Activated effector memory CD4-positive, alpha-beta T cell treated with Interleukin-2 at 50 U/mL for 16 hours (primary cell): ENCODE measurements at regions not wholly inside any gene's neighbourhood (a gene's known extent, or its start where the extent isn't known, plus 50 kb on each side); places are given as distances from the start of the nearest gene placed in this dataset.
"Not testable (repeated sequence)": the region's sequence is repeated elsewhere in the genome, so short reads cannot be mapped to it uniquely, and the experiment has no call there.

Experiments
- DNase-seq: peaks from one replicate; pipeline ENCODE4 v3.0.0-alpha.2; 2020

DNA sequence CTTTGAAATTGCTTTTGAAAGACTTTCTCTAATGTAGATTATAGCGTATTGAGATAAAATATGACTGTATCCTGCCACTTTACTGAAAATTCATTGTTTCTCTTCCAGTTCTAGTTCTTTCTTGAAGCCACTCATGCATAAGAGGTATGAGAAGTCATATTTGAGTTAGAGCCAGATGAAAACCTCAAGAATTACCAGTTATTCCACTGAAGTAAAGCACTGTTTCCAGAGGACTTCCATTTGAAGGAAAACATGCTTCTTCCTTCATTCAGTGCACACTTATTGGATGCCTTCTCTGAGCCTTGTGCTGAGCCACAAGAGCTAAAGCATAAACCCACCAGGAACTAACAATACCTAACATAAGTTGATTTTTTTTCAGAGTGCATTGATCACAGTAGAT lies 513.4 kb downstream of the ZNF385D start:
- DNase-seq, result no peak

DNA sequence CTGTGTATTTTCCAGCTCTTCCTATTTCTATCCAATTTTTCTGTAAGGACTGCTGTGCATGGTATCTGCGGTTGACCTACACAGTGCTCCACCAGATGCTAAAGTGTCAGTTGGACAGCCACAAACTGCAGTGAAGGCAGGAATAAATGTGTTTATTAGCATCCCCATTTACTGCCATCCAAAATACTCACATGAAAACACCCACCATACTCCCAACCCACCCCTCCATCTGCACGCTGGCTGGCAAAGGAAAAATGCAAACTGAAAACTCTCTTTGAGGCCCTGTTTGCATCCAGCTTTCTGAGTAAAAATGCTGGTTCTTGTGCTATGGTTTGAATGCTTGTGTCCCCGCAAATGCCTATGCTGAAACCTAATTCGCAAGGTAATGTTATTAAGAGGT lies 515.5 kb downstream of the ZNF385D start:
- DNase-seq, result no peak

DNA sequence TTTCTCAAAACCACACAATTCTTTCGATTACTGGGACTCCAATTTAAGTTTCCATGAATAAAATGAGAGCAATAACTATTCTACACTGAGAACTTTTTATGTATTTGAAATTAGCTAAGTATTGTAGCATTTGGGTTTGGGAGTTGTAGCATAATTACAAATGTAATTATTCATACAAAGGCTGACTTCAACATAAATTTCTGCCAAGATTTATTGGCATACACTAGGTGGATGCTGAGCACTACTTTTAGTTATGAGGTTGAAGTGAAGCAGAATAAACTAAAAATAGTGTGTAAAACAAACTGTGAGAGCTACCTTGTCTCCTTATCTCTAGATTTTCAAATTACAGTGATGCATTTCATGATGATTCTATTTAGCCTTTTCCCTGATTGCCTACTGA lies 516.1 kb downstream of the ZNF385D start:
- DNase-seq, result no peak

DNA sequence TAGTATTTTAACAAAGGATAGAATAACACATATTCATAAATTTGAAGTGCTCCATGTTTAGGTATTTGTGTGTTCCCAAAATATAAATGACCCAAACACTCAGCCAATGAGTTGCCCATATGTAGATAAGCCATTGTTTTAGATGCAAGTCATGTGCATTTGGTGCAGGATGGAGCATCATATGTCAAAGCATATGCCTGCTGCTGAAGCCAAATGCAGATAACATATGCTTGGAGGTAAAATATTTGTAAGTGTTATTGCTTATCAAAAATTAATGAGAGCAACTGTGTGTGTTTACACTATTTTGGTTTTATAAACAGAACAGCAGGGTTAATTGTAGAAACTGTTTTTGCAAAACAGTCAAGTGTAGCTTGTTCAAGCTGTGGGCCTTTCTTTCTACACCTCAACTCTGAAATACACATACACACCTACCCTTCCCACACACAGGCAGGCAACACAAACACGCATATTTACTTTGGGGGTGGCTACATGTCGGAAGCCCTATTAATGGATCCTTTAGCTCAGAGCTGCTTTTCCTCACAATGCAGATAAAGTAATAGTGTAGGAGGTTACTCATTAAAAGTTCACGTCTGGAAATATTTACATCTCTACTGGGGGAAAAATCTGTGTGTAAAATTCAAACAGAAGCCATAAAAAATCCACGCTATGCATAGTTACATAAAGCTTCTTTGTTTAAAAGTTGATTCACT lies 521.4 kb downstream of the ZNF385D start:
- DNase-seq, result no peak

DNA sequence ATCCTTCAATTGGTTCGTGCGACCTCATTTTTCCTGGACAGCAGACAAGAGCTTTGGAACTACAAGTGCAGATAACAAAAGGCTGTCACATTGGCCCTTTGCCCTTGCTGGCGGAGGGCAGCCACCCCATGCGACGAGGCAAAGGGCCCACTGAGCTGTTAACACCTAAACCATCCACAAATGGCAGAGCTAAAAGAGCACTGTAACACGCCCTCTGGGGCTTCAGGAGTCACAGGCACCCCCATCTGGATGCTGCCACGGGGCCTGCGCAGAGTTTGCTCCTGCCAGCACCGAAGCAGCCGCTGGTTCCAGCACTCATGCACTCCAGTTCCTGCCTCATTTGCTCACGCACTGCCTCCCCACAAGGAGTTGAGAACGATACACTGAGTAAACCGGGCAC lies 524.9 kb downstream of the ZNF385D start:
- no peak for DNase-seq

DNA sequence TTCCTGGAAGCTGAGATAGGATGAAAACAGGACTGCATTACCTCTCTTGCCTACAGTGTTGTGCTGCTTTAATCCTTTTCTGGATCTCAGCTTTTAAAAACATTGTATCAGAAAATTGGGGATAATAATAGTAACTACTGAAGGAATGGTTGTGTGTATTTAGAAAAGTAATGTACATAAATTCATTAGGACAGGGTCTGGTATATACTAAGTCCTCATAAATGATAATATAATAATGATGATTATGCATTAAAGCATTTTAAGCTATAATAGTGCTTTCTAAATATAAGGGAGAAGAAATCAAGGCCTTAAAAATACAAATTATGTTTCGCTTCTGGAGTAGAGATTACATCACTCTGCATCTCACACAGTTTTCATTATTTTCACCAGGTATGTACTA lies 530.1 kb downstream of the ZNF385D start:
- DNase-seq, result no peak

DNA sequence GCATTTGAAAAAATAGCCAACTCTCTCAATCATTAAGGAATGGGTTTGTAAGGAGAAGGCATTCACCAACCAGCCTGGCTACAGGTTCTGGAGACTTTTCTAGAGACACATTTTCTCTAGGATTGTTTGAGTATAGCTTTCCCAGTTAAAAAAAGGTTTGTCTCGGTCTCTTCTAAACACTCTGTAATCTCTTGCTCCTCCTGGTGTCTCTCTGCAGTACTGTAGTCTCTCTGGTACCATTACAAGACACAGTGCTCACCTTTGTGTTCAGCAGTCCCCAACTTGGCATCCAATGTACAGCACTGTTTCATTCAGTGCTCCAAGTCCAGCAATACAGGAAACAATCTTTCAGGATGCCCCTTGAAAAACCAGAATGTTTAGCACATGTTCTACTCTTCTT lies 534.4 kb downstream of the ZNF385D start:
- DNase-seq, result no peak

DNA sequence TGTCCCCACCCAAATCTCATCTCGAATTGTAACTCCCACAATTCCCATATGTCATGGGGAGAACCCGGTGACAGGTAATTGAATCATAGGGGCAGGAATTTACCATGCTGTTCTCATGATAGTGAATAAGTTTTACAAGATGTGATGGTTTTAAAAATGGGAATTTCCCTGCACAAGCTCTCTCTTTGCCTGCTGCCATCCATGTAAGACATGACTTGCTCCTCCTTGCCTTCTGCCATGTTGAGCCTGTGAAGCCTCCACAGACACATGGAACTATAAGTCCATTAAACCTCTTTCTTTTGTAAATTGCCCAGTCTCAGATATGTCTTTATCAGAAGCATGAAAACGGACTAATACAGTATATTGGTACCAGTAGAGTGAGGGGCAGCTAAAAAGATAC lies 546.9 kb downstream of the ZNF385D start:
- not testable (repeated sequence) for DNase-seq

DNA sequence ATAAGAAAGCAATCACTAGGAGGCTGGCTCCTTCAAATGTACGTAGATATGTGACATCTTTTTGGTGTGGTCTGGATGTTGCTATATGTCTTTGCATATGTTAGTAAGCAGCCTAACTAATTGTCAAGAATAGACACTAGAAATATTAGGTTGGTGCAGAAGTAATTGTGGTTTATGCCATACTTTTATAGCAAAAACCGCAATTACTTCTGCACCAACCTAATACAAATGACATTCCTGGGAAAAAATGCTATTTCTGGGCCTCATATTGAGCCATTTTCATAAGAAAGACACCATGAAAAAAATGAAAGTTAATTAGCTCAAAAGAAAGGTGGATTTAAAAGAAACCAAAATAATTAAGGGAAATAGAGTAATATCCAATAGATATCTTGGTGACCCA lies 555.8 kb downstream of the ZNF385D start:
- DNase-seq, result no peak

DNA sequence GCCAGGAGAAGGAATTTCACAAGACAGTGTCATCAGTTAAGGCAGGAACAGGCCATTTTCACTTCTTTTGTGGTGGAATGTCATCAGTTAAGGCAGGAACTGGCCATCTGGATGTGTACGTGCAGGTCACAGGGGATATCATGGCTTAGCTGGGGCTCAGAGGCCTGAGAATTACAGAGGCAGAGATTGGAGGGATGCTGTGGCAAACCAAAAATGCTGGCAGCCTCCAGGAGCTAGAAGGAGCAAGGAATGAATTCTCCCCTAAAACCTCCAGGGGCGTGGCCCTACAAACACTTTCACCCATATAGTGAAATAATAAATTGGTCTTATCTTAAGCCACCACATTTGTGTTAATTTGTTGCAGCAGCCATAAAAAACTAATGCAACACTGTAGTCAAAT lies 557.0 kb downstream of the ZNF385D start:
- DNase-seq, result not testable (repeated sequence)

DNA sequence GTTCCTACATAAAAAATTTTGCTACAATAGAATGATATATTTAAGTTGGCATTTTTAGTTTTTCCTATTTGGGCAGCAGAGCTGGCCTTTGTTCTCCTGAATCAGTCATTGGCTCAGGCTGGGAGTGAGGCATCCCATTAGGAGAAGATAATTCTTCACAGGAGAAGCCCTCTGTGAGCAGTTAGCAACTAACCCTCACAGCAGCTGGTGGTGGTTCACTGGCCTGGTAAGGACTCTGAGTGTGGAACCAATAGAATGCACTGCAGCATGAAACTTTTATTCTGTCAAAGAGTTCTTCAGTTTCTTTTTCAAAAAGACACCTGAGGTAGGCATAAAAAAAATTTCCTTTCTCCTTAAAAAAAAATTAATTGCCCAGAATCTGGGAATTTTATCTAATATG lies 562.6 kb downstream of the ZNF385D start:
- DNase-seq, result no peak

DNA sequence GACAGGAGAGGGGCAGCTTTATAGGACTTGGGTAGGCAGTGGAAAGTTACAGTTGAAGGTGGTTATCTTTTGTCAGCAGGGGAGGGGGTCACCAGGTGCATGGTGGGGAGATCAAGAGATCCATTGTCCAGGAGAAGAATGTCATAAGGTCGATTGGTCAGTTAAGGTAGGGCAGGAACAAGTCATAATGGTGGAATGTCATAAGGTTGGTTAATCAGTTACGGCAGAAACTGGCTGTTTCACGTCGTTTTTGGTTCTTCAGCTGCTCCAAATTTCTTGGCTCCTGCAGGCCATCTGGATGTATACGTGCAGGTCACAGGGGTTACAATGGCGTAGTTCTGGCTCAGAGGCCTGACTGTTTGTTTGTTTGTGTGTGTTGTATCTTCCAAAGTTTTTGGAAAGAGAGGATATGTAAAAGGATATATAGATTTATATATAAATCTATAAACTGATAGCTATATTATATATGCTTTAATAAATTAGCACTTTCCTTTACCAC lies 565.1 kb downstream of the ZNF385D start:
- no peak for DNase-seq

DNA sequence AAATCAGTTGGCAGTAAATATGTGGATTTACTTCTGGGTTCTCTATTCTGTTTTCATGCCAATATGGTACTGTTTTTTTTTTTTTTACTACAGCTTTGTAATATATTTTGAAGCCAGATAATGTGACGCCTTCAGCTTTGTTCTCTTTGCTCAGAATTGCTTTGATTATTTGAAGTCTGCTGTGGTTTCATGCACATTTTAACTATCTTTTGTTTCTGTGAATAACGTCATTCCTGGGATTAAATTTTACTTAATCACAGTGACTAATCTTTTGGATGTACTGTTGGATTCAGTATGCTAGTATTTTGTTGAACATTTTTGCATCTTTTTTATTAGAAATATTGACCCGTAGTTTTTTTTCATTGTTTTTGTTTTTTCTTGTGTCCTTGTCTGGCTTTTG lies 576.5 kb downstream of the ZNF385D start:
- no peak for DNase-seq

DNA sequence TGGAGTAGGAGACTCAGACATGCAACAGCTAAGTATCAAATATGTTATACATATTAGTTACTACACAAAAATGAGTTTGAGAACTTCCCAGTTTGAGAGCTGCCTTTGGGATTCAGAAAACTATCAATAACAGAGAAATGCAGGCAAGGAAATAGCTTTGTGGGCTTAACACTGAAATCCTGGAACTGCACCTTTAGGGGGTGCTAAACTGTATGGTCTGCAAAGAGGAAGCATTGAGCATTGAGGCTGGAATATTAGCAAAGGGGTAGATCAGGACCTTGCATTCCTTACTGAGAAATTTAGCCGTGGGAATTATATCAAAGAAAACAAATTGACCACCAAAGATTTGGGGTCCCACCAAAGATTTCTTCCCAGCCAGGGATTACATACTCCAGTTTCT lies 580.0 kb downstream of the ZNF385D start:
- no peak for DNase-seq

DNA sequence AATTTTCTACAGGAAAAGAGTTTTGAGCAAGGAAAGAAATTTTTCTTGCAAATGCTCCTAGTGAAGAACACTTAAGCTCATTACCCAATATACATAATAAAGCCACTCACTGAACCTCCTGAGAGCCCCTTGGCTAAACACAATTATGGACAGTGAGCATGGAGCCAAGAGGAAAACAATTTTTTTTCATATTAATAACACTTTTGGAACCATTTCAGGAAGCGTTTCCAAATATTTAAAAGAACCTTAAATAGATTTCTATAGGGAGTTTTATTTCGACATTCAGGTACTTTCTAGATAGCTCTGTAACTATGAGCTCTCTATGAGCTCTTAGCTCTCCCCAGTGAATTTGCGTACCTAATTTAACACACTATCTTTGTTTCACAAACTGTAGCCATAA lies 581.1 kb downstream of the ZNF385D start:
- no peak for DNase-seq

DNA sequence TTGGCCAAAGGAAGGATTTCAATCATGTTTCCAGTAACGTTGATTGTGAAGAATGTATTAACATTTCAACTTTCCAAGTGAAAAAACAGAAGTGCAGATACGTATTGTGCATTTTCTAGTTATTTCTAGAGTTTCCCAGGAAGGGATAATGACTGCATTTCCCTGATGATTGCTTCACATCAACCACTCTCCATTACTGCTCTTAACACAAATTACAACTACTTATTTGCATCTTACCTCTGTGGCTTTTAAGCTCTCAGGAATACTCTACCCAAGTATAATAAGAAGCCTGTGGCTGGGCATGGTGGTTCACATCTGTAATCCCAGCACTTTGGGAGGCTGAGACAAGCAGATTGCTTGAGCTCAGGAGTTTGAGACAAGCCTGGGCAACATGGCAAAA lies 582.5 kb downstream of the ZNF385D start:
- no peak for DNase-seq

DNA sequence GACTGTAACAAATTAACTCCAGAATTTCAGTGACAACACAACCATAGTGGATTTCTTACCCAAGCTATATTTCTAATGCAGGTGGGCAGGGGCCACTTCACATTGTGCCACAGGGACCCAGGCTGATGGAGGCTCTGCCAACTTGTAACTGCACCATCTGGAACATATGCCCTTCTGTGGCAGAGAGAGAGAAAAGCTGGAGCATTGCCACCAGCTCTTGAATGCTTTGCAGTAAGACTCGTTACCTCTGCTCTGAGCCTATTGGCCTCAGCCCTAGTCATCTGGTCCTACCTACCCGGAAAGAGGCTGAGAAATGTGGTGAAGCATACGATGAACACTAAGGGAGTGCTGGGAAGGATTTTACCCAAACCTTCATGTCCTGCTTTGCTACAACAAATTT lies 587.1 kb downstream of the ZNF385D start:
- no peak for DNase-seq

DNA sequence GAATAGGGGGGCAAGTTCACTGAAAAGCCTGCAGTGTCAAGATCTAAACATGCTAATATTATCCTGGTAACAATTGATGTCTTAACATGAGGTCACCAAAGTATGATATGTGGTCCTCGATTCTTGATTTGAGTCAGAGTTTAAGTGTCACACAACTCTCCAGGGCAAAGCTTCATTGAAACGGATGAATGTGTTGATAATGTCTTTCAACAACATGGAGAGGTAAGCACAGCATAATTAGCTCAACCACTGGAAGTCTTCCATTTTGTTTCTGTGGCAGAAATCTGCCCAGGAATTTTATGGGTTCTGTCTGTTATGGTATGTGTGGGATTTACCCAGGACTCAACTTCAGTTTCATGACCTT lies 591.5 kb downstream of the ZNF385D start:
- DNase-seq, result no peak

DNA sequence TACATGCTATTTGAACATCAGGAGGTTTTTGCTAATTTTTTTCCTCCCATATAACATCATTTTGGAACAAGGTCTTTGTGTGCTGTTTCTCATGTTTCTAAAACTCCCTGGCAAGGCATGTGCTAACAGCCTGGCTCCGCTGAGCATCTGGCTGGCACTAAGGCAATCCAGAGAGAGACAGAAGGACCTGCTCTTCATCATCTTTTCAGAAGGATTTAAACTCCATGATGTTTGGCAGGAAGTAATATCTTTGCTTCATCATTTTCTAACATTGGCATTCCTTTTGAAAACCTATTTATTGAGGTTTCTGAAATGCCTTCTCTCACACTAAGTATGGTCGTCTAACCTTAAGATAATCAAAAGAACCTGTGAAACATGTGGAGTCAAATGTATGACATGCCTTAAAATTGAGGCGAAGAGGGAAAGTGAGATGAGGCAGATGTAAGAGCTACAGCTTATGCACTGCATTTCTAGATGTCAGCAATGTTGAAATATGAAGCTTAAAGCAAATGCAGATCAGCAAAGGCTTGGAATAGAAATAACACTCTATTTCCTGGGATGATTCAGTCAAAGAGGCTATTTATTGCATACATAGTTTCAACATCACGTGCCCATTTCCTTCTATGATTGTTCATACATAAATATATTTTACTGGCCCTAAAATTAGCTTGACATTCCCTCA lies 592.0 kb downstream of the ZNF385D start:
- no peak for DNase-seq

DNA sequence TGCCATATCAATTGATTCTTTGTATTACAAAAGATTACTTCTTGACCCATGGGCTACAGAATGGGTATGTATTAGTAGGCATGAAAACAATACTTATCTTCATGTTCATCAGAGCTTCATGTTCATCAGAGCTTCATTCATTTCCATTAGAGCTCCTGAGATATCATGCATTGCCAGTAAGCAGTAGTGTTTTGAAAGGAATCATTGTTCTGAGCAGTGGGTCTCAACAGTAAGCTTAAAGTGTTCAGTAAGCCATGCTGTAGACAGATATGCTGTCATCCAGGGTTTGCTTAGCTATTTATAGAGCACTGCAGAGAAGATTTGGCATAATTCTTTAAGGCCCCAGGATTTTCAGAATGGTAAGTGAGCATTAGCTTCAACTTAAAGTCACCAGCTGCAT lies 596.1 kb downstream of the ZNF385D start:
- DNase-seq, result no peak

DNA sequence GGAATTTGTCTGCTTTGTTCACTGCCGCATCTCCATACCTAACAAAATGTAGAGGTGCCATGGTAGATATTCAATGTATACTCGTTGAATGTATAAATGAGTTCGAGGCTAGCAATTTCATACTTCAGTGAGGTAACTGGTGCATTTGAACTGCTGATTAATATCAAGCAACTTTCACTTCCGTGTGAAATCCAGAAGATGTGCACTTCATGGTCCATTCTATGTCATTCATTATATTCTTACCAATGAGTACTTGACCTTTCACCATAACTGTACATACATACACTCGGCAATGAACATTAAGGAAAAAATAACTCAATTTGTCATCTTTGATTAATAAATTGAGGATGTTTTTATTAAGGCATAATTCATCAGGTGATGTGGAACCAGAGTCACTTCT lies 598.5 kb downstream of the ZNF385D start:
- no peak for DNase-seq

DNA sequence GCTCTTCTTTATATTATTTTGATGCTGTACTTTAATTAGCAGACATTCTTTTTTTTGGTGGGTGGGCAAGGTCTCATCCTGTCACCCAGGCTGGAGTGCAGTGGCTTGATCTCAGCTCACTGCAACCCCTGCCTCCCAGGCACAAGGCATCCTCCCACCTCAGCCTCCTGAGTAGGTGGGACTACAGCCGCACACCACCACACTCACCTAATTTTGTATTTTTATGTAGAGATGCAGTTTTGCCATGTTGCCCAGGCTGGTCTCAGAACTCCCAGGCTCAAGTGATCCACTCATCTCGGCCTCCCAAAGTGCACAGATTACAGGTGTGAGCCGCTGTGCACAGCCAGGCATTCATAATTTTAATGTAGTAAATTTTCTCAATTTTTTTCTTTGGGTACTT lies 608.1 kb downstream of the ZNF385D start:
- DNase-seq, result no peak

DNA sequence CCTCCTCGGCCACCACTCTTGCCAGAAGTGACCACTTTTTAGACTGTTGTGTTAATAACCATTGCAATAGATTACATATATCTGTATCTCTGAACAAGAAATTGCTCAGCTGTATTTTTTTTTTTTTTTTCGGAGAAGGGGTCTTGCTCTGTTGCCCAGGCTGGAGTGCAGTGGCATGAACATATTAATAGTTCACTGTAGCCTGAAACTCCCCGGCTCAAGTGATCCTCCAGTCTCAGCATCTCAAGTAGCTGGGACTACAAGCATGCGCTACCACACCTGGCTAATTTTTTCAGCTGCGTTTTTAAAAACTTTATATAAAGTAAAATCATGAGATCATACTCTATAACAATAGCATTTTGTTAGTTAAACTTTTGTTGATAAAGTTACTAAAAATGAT lies 609.0 kb downstream of the ZNF385D start:
- no peak for DNase-seq

DNA sequence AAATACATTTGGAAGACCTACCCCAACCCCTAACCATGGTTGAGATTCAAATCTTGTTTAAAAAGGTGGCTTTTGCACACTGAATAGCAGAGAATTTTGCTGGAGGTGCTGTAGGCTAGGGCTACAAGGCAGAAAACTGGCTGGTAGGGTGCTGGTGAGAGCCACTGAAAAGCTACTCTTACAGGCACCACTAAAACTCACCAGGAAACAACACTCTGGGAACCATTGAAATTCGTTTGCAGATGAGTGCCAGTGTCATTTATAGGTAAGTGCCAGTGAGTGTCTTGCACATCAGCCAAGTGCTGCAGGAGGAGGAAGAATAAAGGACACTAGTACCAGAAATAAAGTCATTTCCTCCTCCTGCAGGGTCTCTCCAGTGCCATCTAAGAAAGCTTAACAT lies 610.2 kb downstream of the ZNF385D start:
- DNase-seq, result no peak

DNA sequence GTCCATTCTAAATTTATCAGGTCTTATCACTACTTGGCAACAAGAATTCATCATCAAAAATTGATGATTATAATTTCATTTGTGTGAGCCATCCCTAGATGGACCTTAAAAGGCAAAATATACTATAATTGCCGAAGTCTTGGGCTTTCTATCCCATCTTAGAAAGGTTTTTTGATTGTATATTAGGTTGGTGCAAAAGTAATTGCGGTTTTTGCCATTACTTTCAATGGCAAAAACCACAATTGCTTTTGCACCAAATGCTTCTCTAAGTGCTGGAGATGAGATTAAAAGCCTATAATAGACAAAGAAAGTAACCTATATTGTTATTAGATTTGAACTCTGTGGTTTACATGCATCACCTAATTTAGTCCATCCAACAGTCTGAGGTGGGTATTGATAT lies 612.9 kb downstream of the ZNF385D start:
- DNase-seq, result no peak
